ENCODE measurements at regions not wholly inside any gene's neighbourhood (a gene's known extent, or its start where the extent isn't known, plus 50 kb on each side); places are given as distances from the start of the nearest gene placed in this dataset.

GRCh38 chr4:163609019-163609418, 114.5 kb downstream of the TMA16 start:
- in situ Hi-C loops (cut with HindIII; ENCODE audit: low pct_unique_long_range_greater_than_20kb, low sequenced_read_pairs), result no loop called here
- no peak for TF ChIP-seq JUND (IDR thresholded peaks at IDR 0.05; ENCODE audit: low read depth)
- DNase-seq (ENCODE audit: low read depth in 1 of 2, low spot score in 1 of 2), result no peak

- TF ChIP-seq JUND (IDR thresholded peaks at IDR 0.05; ENCODE audit: low read depth), result no peak
- in situ Hi-C loops (cut with HindIII; ENCODE audit: low pct_unique_long_range_greater_than_20kb, low sequenced_read_pairs), result no loop called here
- no peak for DNase-seq (ENCODE audit: low read depth in 1 of 2, low spot score in 1 of 2)
Observed at GRCh38 chr4:163610648-163611047, 116.2 kb downstream of the TMA16 start.

- in situ Hi-C loops (cut with HindIII; ENCODE audit: low pct_unique_long_range_greater_than_20kb, low sequenced_read_pairs), result no loop called here
- no peak for DNase-seq (ENCODE audit: low read depth in 1 of 2, low spot score in 1 of 2)
- no peak for TF ChIP-seq JUND (IDR thresholded peaks at IDR 0.05; ENCODE audit: low read depth)
Observed at GRCh38 chr4:163611182-163611581, 116.7 kb downstream of the TMA16 start.

- in situ Hi-C loops (cut with HindIII; ENCODE audit: low pct_unique_long_range_greater_than_20kb, low sequenced_read_pairs), result no loop called here
- TF ChIP-seq JUND (IDR thresholded peaks at IDR 0.05; ENCODE audit: low read depth), result no peak
- DNase-seq (ENCODE audit: low read depth in 1 of 2, low spot score in 1 of 2), result no peak
Observed at GRCh38 chr4:163611784-163612445, 117.4 kb downstream of the TMA16 start.

GRCh38 chr4:163612762-163613161, 118.3 kb downstream of the TMA16 start:
- no peak for DNase-seq (ENCODE audit: low read depth in 1 of 2, low spot score in 1 of 2)
- TF ChIP-seq JUND (IDR thresholded peaks at IDR 0.05; ENCODE audit: low read depth), result no peak
- in situ Hi-C loops (cut with HindIII; ENCODE audit: low pct_unique_long_range_greater_than_20kb, low sequenced_read_pairs), result no loop called here

- in situ Hi-C loops (cut with HindIII; ENCODE audit: low pct_unique_long_range_greater_than_20kb, low sequenced_read_pairs), result no loop called here
- TF ChIP-seq JUND (IDR thresholded peaks at IDR 0.05; ENCODE audit: low read depth), result no peak
- DNase-seq (ENCODE audit: low read depth in 1 of 2, low spot score in 1 of 2), result no peak
Observed at GRCh38 chr4:163613383-163613782, 118.9 kb downstream of the TMA16 start.

- TF ChIP-seq JUND (IDR thresholded peaks at IDR 0.05; ENCODE audit: low read depth), result no peak
- DNase-seq (ENCODE audit: low read depth in 1 of 2, low spot score in 1 of 2), result no peak
- in situ Hi-C loops (cut with HindIII; ENCODE audit: low pct_unique_long_range_greater_than_20kb, low sequenced_read_pairs), result no loop called here
Observed at GRCh38 chr4:163614866-163615265, 120.4 kb downstream of the TMA16 start.

- TF ChIP-seq JUND (IDR thresholded peaks at IDR 0.05; ENCODE audit: low read depth), result no peak
- DNase-seq (ENCODE audit: low read depth in 1 of 2, low spot score in 1 of 2), result no peak
- in situ Hi-C loops (cut with HindIII; ENCODE audit: low pct_unique_long_range_greater_than_20kb, low sequenced_read_pairs), result no loop called here
Observed at GRCh38 chr4:163618845-163619244, 124.4 kb downstream of the TMA16 start.

- in situ Hi-C loops (cut with HindIII; ENCODE audit: low pct_unique_long_range_greater_than_20kb, low sequenced_read_pairs), result no loop called here
- no peak for TF ChIP-seq JUND (IDR thresholded peaks at IDR 0.05; ENCODE audit: low read depth)
- DNase-seq (ENCODE audit: low read depth in 1 of 2, low spot score in 1 of 2), result no peak
Observed at GRCh38 chr4:163620738-163621137, 126.2 kb downstream of the TMA16 start.

- in situ Hi-C loops (cut with HindIII; ENCODE audit: low pct_unique_long_range_greater_than_20kb, low sequenced_read_pairs), result no loop called here
- no peak for DNase-seq (ENCODE audit: low read depth in 1 of 2, low spot score in 1 of 2)
- TF ChIP-seq JUND (IDR thresholded peaks at IDR 0.05; ENCODE audit: low read depth), result no peak
Observed at GRCh38 chr4:163621821-163622220, 127.3 kb downstream of the TMA16 start.

GRCh38 chr4:163622379-163623035, 128.0 kb downstream of the TMA16 start:
- TF ChIP-seq JUND (IDR thresholded peaks at IDR 0.05; ENCODE audit: low read depth), result no peak
- in situ Hi-C loops (cut with HindIII; ENCODE audit: low pct_unique_long_range_greater_than_20kb, low sequenced_read_pairs), result no loop called here
- DNase-seq (ENCODE audit: low read depth in 1 of 2, low spot score in 1 of 2), result no peak

- TF ChIP-seq JUND (IDR thresholded peaks at IDR 0.05; ENCODE audit: low read depth), result no peak
- in situ Hi-C loops (cut with HindIII; ENCODE audit: low pct_unique_long_range_greater_than_20kb, low sequenced_read_pairs), result no loop called here
- DNase-seq (ENCODE audit: low read depth in 1 of 2, low spot score in 1 of 2), result no peak
Observed at GRCh38 chr4:163623787-163624186, 129.3 kb downstream of the TMA16 start.

- no peak for DNase-seq (ENCODE audit: low read depth in 1 of 2, low spot score in 1 of 2)
- in situ Hi-C loops (cut with HindIII; ENCODE audit: low pct_unique_long_range_greater_than_20kb, low sequenced_read_pairs), result no loop called here
- TF ChIP-seq JUND (IDR thresholded peaks at IDR 0.05; ENCODE audit: low read depth), result no peak
Observed at GRCh38 chr4:163624727-163625126, 130.2 kb downstream of the TMA16 start.

- DNase-seq (ENCODE audit: low read depth in 1 of 2, low spot score in 1 of 2), result peak in 1 of 2 experiments; percentile 4
- in situ Hi-C loops (cut with HindIII; ENCODE audit: low pct_unique_long_range_greater_than_20kb, low sequenced_read_pairs), result no loop called here
- TF ChIP-seq JUND (IDR thresholded peaks at IDR 0.05; ENCODE audit: low read depth), result no peak
Observed at GRCh38 chr4:163631288-163631687, 136.8 kb downstream of the TMA16 start.
